Small intestine (tissue), 7 donors: ENCODE measurements at regions not wholly inside any gene's neighbourhood (a gene's known extent, or its start where the extent isn't known, plus 50 kb on each side); places are given as distances from the start of the nearest gene placed in this dataset.
A peak's percentile ranks its signal among the peaks of the same experiment; 100 is the strongest.

Experiments
- DNase-seq, 2 donors: peaks; one replicate each; pipeline versions ENCODE4 v3.0.0 to v3.0.0-alpha.2; 2013
- FAIRE-seq: peaks from 2 replicates; lab custom pipeline; 2012; peaks lifted over from hg19 to GRCh38; lab: Jason Lieb, UNC
- H3K27ac ChIP-seq, 3 donors: one replicate each; pipeline ENCODE4 v1.5.1; 2013; ENCODE audit warnings: low read length in 2 of 3, mild to moderate bottlenecking in 2 of 3, control low read depth in 1 of 3, inconsistent platforms in 1 of 3, low read depth in 1 of 3, moderate library complexity in 1 of 3
- H3K27me3 ChIP-seq, 3 donors: one replicate each; pipeline ENCODE4 v1.6.1; 2013; ENCODE audit warnings: low read length in 3 of 3, inconsistent platforms in 1 of 3; ENCODE audit not compliant: control insufficient read depth in 3 of 3, insufficient read depth in 3 of 3
- H3K36me3 ChIP-seq, 3 donors: one replicate each; pipeline ENCODE4 v1.6.1; 2013; ENCODE audit warnings: low read length in 3 of 3, inconsistent platforms in 1 of 3, low read depth in 1 of 3, mild to moderate bottlenecking in 1 of 3, moderate library complexity in 1 of 3; ENCODE audit not compliant: control insufficient read depth in 3 of 3, insufficient read depth in 2 of 3
- H3K4me1 ChIP-seq, 3 donors: one replicate each; pipeline ENCODE4 v1.6.1; 2013; ENCODE audit warnings: low read length in 2 of 3, inconsistent platforms in 1 of 3, low read depth in 1 of 3, mild to moderate bottlenecking in 1 of 3, moderate library complexity in 1 of 3; ENCODE audit not compliant: control insufficient read depth in 3 of 3, insufficient read depth in 2 of 3
- H3K4me3 ChIP-seq, 3 donors: one replicate each; pipeline ENCODE4 v1.5.1; 2013; ENCODE audit warnings: low read length in 3 of 3, control low read depth in 1 of 3, inconsistent platforms in 1 of 3, low read depth in 1 of 3, mild to moderate bottlenecking in 1 of 3, moderate library complexity in 1 of 3
- H3K9me3 ChIP-seq, 2 donors: one replicate each; pipeline ENCODE4 v1.6.1; 2013; ENCODE audit warnings: low read depth in 1 of 2, low read length in 1 of 2; ENCODE audit not compliant: control insufficient read depth in 2 of 2, insufficient read depth in 1 of 2
- WGBS, 3 donors: extraction: QIAGEN DNeasy Blood & Tissue Kit; methylation state at CpG; one replicate each; pipeline ENCODE4 v1.1.7; 2013; 5-methylcytosine and 5-hydroxymethylcytosine counted together
- donor health status: healthy with polysubstance abuse.
- donor health status: control.
- donor health status: control.
- donor health status: Bipolar disorder and iron deficiency.
- donor health status: healthy.

GRCh38 chr16:73846007-73846330 lies 450.6 kb upstream of the PSMD7 start:
- WGBS, 3 donors = 87 to 98% (median 92%) methylated on average over 3 of the region's 3 CpGs
- DNase-seq (no peak), FAIRE-seq (no peak)
- no peak overlapping the region for H3K27ac ChIP-seq
- no peak overlapping the region for H3K4me3 ChIP-seq
- peaks cover 0 to under 1% (median 0%) of the 10 kb centered on the region in 3 donors for H3K27me3 ChIP-seq
- peaks cover 0 to 21% (median 0%) of the 10 kb centered on the region in 3 donors for H3K4me1 ChIP-seq
- H3K36me3 ChIP-seq = no peaks in the 10 kb centered on the region
- no peaks in the 10 kb centered on the region for H3K9me3 ChIP-seq

- H3K4me3 ChIP-seq = no peak overlapping the region
- no peak overlapping the region for H3K27ac ChIP-seq
- no peaks in the 10 kb centered on the region for H3K36me3 ChIP-seq
- DNase-seq (no peak), FAIRE-seq (no peak)
- H3K9me3 ChIP-seq = no peaks in the 10 kb centered on the region
- H3K4me1 ChIP-seq = peaks cover 0 to 21% (median 0%) of the 10 kb centered on the region in 3 donors
- no peaks in the 10 kb centered on the region for H3K27me3 ChIP-seq
- WGBS, 3 donors = 74 to 81% (median 74%) methylated on average over 7 of the region's 7 CpGs
These were observed 451.2 kb upstream of the PSMD7 start for GRCh38 chr16:73845238-73846006.

- DNase-seq (no peak), FAIRE-seq (no peak)
- Histone ChIP-seq H3K27me3 (no peaks in the 10 kb centered on the region), H3K9me3 (peaks cover 0 to 5% of the 10 kb centered on the region in 2 donors), H3K27ac (no peak overlapping the region), H3K36me3 (no peaks in the 10 kb centered on the region), H3K4me1 (no peaks in the 10 kb centered on the region), H3K4me3 (no peak overlapping the region)
- WGBS, 3 donors = 71 to 84% (median 80%) methylated on average over 4 of the region's 4 CpGs
These were observed 455.9 kb upstream of the PSMD7 start for GRCh38 chr16:73840728-73841127.

GRCh38 chr16:73831220-73831619 lies 465.4 kb upstream of the PSMD7 start:
- Histone ChIP-seq H3K4me1 (no peaks in the 10 kb centered on the region), H3K27ac (no peak overlapping the region), H3K36me3 (no peaks in the 10 kb centered on the region), H3K27me3 (no peaks in the 10 kb centered on the region), H3K9me3 (no peaks in the 10 kb centered on the region), H3K4me3 (no peak overlapping the region)
- WGBS, 3 donors = 70 to 83% (median 78%) methylated on average over 8 of the region's 8 CpGs
- no peak for DNase-seq
- FAIRE-seq = no peak

- no peak overlapping the region for H3K4me3 ChIP-seq
- H3K9me3 ChIP-seq = peaks cover 0 to 6% of the 10 kb centered on the region in 2 donors
- 85 to 88% (median 87%) methylated on average over 7 of the region's 7 CpGs for WGBS, 3 donors
- H3K36me3 ChIP-seq = no peaks in the 10 kb centered on the region
- H3K4me1 ChIP-seq = no peaks in the 10 kb centered on the region
- no peaks in the 10 kb centered on the region for H3K27me3 ChIP-seq
- no peak for FAIRE-seq
- no peak for DNase-seq
- H3K27ac ChIP-seq = no peak overlapping the region
These were observed 473.3 kb upstream of the PSMD7 start for GRCh38 chr16:73823205-73823849.

- H3K4me1 ChIP-seq = no peaks in the 10 kb centered on the region
- DNase-seq = no peak
- H3K36me3 ChIP-seq = no peaks in the 10 kb centered on the region
- 54 to 62% (median 56%) methylated on average over 13 of the region's 13 CpGs for WGBS, 3 donors
- H3K4me3 ChIP-seq = no peak overlapping the region
- H3K27ac ChIP-seq = no peak overlapping the region
- H3K27me3 ChIP-seq = no peaks in the 10 kb centered on the region
- H3K9me3 ChIP-seq = peaks cover 0 to 6% of the 10 kb centered on the region in 2 donors
- no peak for FAIRE-seq
These were observed 478.9 kb upstream of the PSMD7 start for GRCh38 chr16:73817526-73818324.

GRCh38 chr16:73813527-73813926 lies 483.1 kb upstream of the PSMD7 start:
- Histone ChIP-seq H3K9me3 (no peaks in the 10 kb centered on the region), H3K27me3 (no peaks in the 10 kb centered on the region), H3K27ac (no peak overlapping the region), H3K4me1 (no peaks in the 10 kb centered on the region), H3K36me3 (no peaks in the 10 kb centered on the region), H3K4me3 (no peak overlapping the region)
- no peak for FAIRE-seq
- DNase-seq = peak in 1 of 2 donors; percentile 30
- WGBS, 3 donors = 44 to 63% (median 49%) methylated on average over 7 of the region's 7 CpGs

- WGBS, 3 donors = 88 to 94% (median 90%) methylated on average over 1 of the region's 1 CpG
- Histone ChIP-seq H3K27ac (no peak overlapping the region), H3K4me3 (no peak overlapping the region), H3K27me3 (no peaks in the 10 kb centered on the region), H3K4me1 (no peaks in the 10 kb centered on the region), H3K36me3 (no peaks in the 10 kb centered on the region), H3K9me3 (no peaks in the 10 kb centered on the region)
- FAIRE-seq = no peak
- no peak for DNase-seq
These were observed 492.2 kb upstream of the PSMD7 start for GRCh38 chr16:73804456-73804855.
